ENCODE measurements at regions not wholly inside any gene's neighbourhood (a gene's known extent, or its start where the extent isn't known, plus 50 kb on each side); places are given as distances from the start of the nearest gene placed in this dataset.
"Not testable (repeated sequence)": the region's sequence is repeated elsewhere in the genome, so short reads cannot be mapped to it uniquely, and the experiment has no call there.

- Histone ChIP-seq H3K36me3 (ENCODE audit: insufficient read depth, low read depth, low read length) (no peaks in the 10 kb centered on the region), H3K27me3 (ENCODE audit: insufficient read depth, low read length) (no peaks in the 10 kb centered on the region), H3K9ac (ENCODE audit: low read depth, low read length) (no peak overlapping the region), H3K4me1 (ENCODE audit: insufficient read depth, low read length) (no peaks in the 10 kb centered on the region), H3K4me3 (ENCODE audit: low read length) (no peak overlapping the region), H3K9me3 (ENCODE audit: insufficient read depth, low read depth, low read length) (no peaks in the 10 kb centered on the region), H3K27ac (ENCODE audit: low read length) (no peak overlapping the region)
Observed at GRCh38 chrX:137195296-137195695, 161.5 kb upstream of the GPR101 start.

GRCh38 chrX:137194164-137194563, 160.4 kb upstream of the GPR101 start:
- H3K9me3 ChIP-seq (ENCODE audit: insufficient read depth, low read depth, low read length), result no peaks in the 10 kb centered on the region
- no peak overlapping the region for H3K27ac ChIP-seq (ENCODE audit: low read length)
- no peak overlapping the region for H3K9ac ChIP-seq (ENCODE audit: low read depth, low read length)
- no peaks in the 10 kb centered on the region for H3K4me1 ChIP-seq (ENCODE audit: insufficient read depth, low read length)
- H3K36me3 ChIP-seq (ENCODE audit: insufficient read depth, low read depth, low read length), result no peaks in the 10 kb centered on the region
- H3K4me3 ChIP-seq (ENCODE audit: low read length), result no peak overlapping the region
- H3K27me3 ChIP-seq (ENCODE audit: insufficient read depth, low read length), result no peaks in the 10 kb centered on the region

GRCh38 chrX:137187540-137187939, 153.7 kb upstream of the GPR101 start:
- Histone ChIP-seq H3K27me3 (ENCODE audit: insufficient read depth, low read length) (no peaks in the 10 kb centered on the region), H3K27ac (ENCODE audit: low read length) (no peak overlapping the region), H3K36me3 (ENCODE audit: insufficient read depth, low read depth, low read length) (no peaks in the 10 kb centered on the region), H3K9me3 (ENCODE audit: insufficient read depth, low read depth, low read length) (no peaks in the 10 kb centered on the region), H3K9ac (ENCODE audit: low read depth, low read length) (no peak overlapping the region), H3K4me3 (ENCODE audit: low read length) (no peak overlapping the region), H3K4me1 (ENCODE audit: insufficient read depth, low read length) (no peaks in the 10 kb centered on the region)

- no peaks in the 10 kb centered on the region for H3K4me1 ChIP-seq (ENCODE audit: insufficient read depth, low read length)
- no peak overlapping the region for H3K4me3 ChIP-seq (ENCODE audit: low read length)
- H3K9me3 ChIP-seq (ENCODE audit: insufficient read depth, low read depth, low read length), result no peaks in the 10 kb centered on the region
- H3K36me3 ChIP-seq (ENCODE audit: insufficient read depth, low read depth, low read length), result no peaks in the 10 kb centered on the region
- no peak overlapping the region for H3K27ac ChIP-seq (ENCODE audit: low read length)
- no peaks in the 10 kb centered on the region for H3K27me3 ChIP-seq (ENCODE audit: insufficient read depth, low read length)
- no peak overlapping the region for H3K9ac ChIP-seq (ENCODE audit: low read depth, low read length)
Observed at GRCh38 chrX:137178392-137178791, 144.6 kb upstream of the GPR101 start.

GRCh38 chrX:137172317-137172948, 138.6 kb upstream of the GPR101 start:
- Histone ChIP-seq H3K9me3 (ENCODE audit: insufficient read depth, low read depth, low read length) (no peaks in the 10 kb centered on the region), H3K27ac (ENCODE audit: low read length) (no peak overlapping the region), H3K9ac (ENCODE audit: low read depth, low read length) (no peak overlapping the region), H3K4me1 (ENCODE audit: insufficient read depth, low read length) (no peaks in the 10 kb centered on the region), H3K36me3 (ENCODE audit: insufficient read depth, low read depth, low read length) (no peaks in the 10 kb centered on the region), H3K4me3 (ENCODE audit: low read length) (no peak overlapping the region), H3K27me3 (ENCODE audit: insufficient read depth, low read length) (no peaks in the 10 kb centered on the region)

- H3K4me3 ChIP-seq (ENCODE audit: low read length), result no peak overlapping the region
- no peaks in the 10 kb centered on the region for H3K27me3 ChIP-seq (ENCODE audit: insufficient read depth, low read length)
- H3K4me1 ChIP-seq (ENCODE audit: insufficient read depth, low read length), result no peaks in the 10 kb centered on the region
- no peak overlapping the region for H3K27ac ChIP-seq (ENCODE audit: low read length)
- H3K36me3 ChIP-seq (ENCODE audit: insufficient read depth, low read depth, low read length), result no peaks in the 10 kb centered on the region
- H3K9me3 ChIP-seq (ENCODE audit: insufficient read depth, low read depth, low read length), result no peaks in the 10 kb centered on the region
- no peak overlapping the region for H3K9ac ChIP-seq (ENCODE audit: low read depth, low read length)
Observed at GRCh38 chrX:137171626-137172025, 137.8 kb upstream of the GPR101 start.

GRCh38 chrX:137166591-137166990, 132.8 kb upstream of the GPR101 start:
- no peaks in the 10 kb centered on the region for H3K4me1 ChIP-seq (ENCODE audit: insufficient read depth, low read length)
- no peaks in the 10 kb centered on the region for H3K9me3 ChIP-seq (ENCODE audit: insufficient read depth, low read depth, low read length)
- H3K27ac ChIP-seq (ENCODE audit: low read length), result no peak overlapping the region
- no peak overlapping the region for H3K4me3 ChIP-seq (ENCODE audit: low read length)
- no peaks in the 10 kb centered on the region for H3K36me3 ChIP-seq (ENCODE audit: insufficient read depth, low read depth, low read length)
- H3K9ac ChIP-seq (ENCODE audit: low read depth, low read length), result no peak overlapping the region
- no peaks in the 10 kb centered on the region for H3K27me3 ChIP-seq (ENCODE audit: insufficient read depth, low read length)

GRCh38 chrX:137164329-137164728, 130.5 kb upstream of the GPR101 start:
- Histone ChIP-seq H3K27me3 (ENCODE audit: insufficient read depth, low read length) (no peaks in the 10 kb centered on the region), H3K9ac (ENCODE audit: low read depth, low read length) (no peak overlapping the region), H3K4me1 (ENCODE audit: insufficient read depth, low read length) (no peaks in the 10 kb centered on the region), H3K9me3 (ENCODE audit: insufficient read depth, low read depth, low read length) (no peaks in the 10 kb centered on the region), H3K27ac (ENCODE audit: low read length) (no peak overlapping the region), H3K4me3 (ENCODE audit: low read length) (no peak overlapping the region), H3K36me3 (ENCODE audit: insufficient read depth, low read depth, low read length) (no peaks in the 10 kb centered on the region)

GRCh38 chrX:137151403-137151802, 117.6 kb upstream of the GPR101 start:
- no peak overlapping the region for H3K4me3 ChIP-seq (ENCODE audit: low read length)
- no peak overlapping the region for H3K27ac ChIP-seq (ENCODE audit: low read length)
- H3K9me3 ChIP-seq (ENCODE audit: insufficient read depth, low read depth, low read length), result no peaks in the 10 kb centered on the region
- H3K9ac ChIP-seq (ENCODE audit: low read depth, low read length), result no peak overlapping the region
- H3K27me3 ChIP-seq (ENCODE audit: insufficient read depth, low read length), result no peaks in the 10 kb centered on the region
- H3K36me3 ChIP-seq (ENCODE audit: insufficient read depth, low read depth, low read length), result no peaks in the 10 kb centered on the region
- H3K4me1 ChIP-seq (ENCODE audit: insufficient read depth, low read length), result no peaks in the 10 kb centered on the region

GRCh38 chrX:137143864-137144263, 110.1 kb upstream of the GPR101 start:
- Histone ChIP-seq H3K36me3 (ENCODE audit: insufficient read depth, low read depth, low read length) (no peaks in the 10 kb centered on the region), H3K4me3 (ENCODE audit: low read length) (no peak overlapping the region), H3K27ac (ENCODE audit: low read length) (no peak overlapping the region), H3K9ac (ENCODE audit: low read depth, low read length) (no peak overlapping the region), H3K27me3 (ENCODE audit: insufficient read depth, low read length) (no peaks in the 10 kb centered on the region), H3K4me1 (ENCODE audit: insufficient read depth, low read length) (no peaks in the 10 kb centered on the region), H3K9me3 (ENCODE audit: insufficient read depth, low read depth, low read length) (no peaks in the 10 kb centered on the region)

- H3K4me3 ChIP-seq (ENCODE audit: low read length); H3K36me3 ChIP-seq (ENCODE audit: insufficient read depth, low read depth, low read length); H3K4me1 ChIP-seq (ENCODE audit: insufficient read depth, low read length); H3K27me3 ChIP-seq (ENCODE audit: insufficient read depth, low read length); H3K27ac ChIP-seq (ENCODE audit: low read length); H3K9me3 ChIP-seq (ENCODE audit: insufficient read depth, low read depth, low read length); H3K9ac ChIP-seq (ENCODE audit: low read depth, low read length): not testable (repeated sequence)
Observed at GRCh38 chrX:137122651-137123050, 88.9 kb upstream of the GPR101 start.

- no peak overlapping the region for H3K4me3 ChIP-seq (ENCODE audit: low read length)
- no peaks in the 10 kb centered on the region for H3K36me3 ChIP-seq (ENCODE audit: insufficient read depth, low read depth, low read length)
- no peak overlapping the region for H3K9ac ChIP-seq (ENCODE audit: low read depth, low read length)
- no peak overlapping the region for H3K27ac ChIP-seq (ENCODE audit: low read length)
- H3K9me3 ChIP-seq (ENCODE audit: insufficient read depth, low read depth, low read length), result peaks cover 6% of the 10 kb centered on the region; the same call in 1 of the 2 replicates
- H3K27me3 ChIP-seq (ENCODE audit: insufficient read depth, low read length), result no peaks in the 10 kb centered on the region
- no peaks in the 10 kb centered on the region for H3K4me1 ChIP-seq (ENCODE audit: insufficient read depth, low read length)
Observed at GRCh38 chrX:137119049-137119448, 85.3 kb upstream of the GPR101 start.

Measured in iPS-20b (cell line).